MM.1S (cell line): ENCODE measurements at regions not wholly inside any gene's neighbourhood (a gene's known extent, or its start where the extent isn't known, plus 50 kb on each side); places are given as distances from the start of the nearest gene placed in this dataset.

Source experiments
- EZH2 ChIP-seq: fragments of 300-600 bp; sonication (generic); optimal IDR thresholded peaks from 2 replicates; pipeline ENCODE3; 2017; ENCODE audit warnings: low read depth, mild to moderate bottlenecking, antibody characterized with exemption, low read length, mixed read lengths
- EZH2phosphoT487 ChIP-seq: fragments of 300-600 bp; sonication (generic); IDR thresholded peaks from 2 replicates; pipeline ENCODE4 v1.6.1; 2018; ENCODE audit warnings: antibody characterized with exemption, low read length
- TF ChIP-seq, protein P1 (sequence below): fragments of 300-600 bp; sonication (generic); IDR thresholded peaks from 2 replicates; pipeline ENCODE4 v1.5.1; 2016; ENCODE audit warnings: antibody characterized with exemption, low read length, mixed read lengths

GRCh38 chr10:133021116-133021962 lies 66.4 kb upstream of the ADGRA1 start:
- TF ChIP-seq EZH2 (no peak), EZH2phosphoT487 (no peak)
- TF ChIP-seq, protein P1, sequence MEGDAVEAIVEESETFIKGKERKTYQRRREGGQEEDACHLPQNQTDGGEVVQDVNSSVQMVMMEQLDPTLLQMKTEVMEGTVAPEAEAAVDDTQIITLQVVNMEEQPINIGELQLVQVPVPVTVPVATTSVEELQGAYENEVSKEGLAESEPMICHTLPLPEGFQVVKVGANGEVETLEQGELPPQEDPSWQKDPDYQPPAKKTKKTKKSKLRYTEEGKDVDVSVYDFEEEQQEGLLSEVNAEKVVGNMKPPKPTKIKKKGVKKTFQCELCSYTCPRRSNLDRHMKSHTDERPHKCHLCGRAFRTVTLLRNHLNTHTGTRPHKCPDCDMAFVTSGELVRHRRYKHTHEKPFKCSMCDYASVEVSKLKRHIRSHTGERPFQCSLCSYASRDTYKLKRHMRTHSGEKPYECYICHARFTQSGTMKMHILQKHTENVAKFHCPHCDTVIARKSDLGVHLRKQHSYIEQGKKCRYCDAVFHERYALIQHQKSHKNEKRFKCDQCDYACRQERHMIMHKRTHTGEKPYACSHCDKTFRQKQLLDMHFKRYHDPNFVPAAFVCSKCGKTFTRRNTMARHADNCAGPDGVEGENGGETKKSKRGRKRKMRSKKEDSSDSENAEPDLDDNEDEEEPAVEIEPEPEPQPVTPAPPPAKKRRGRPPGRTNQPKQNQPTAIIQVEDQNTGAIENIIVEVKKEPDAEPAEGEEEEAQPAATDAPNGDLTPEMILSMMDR: no peak
